ENCODE measurements at regions not wholly inside any gene's neighbourhood (a gene's known extent, or its start where the extent isn't known, plus 50 kb on each side); places are given as distances from the start of the nearest gene placed in this dataset.

GRCh38 chr2:41784496-41784895 lies 263.3 kb upstream of the PKDCC start:
- H3K27ac ChIP-seq (ENCODE audit: insufficient read depth, low read length), result no peak overlapping the region
- DNase-seq (ENCODE audit: low read depth in 2 of 2), result no peak
- H3K4me3 ChIP-seq (replicated peaks in 1 of 4; ENCODE audit: control extremely low read depth in 1 of 4, insufficient read depth in 1 of 4, low read depth in 3 of 4, low read length in 4 of 4), result no peak overlapping the region
- H4K20me1 ChIP-seq (ENCODE audit: control insufficient read depth, extremely low read depth, insufficient read depth, low read length), result no peaks in the 10 kb centered on the region
- H3K27me3 ChIP-seq (ENCODE audit: control insufficient read depth, insufficient read depth, low read length), result no peaks in the 10 kb centered on the region
- no peaks in the 10 kb centered on the region for H3K36me3 ChIP-seq (ENCODE audit: control insufficient read depth, insufficient read depth, low read length)
- H3K79me2 ChIP-seq (ENCODE audit: control insufficient read depth, insufficient read depth, low read length), result no peaks in the 10 kb centered on the region
- H3K9me3 ChIP-seq (ENCODE audit: control insufficient read depth, insufficient read depth, low read depth, low read length), result no peaks in the 10 kb centered on the region
- no peaks in the 10 kb centered on the region for H3K4me1 ChIP-seq (ENCODE audit: control insufficient read depth, extremely low read depth, insufficient read depth, low read length)
- H2AFZ ChIP-seq (ENCODE audit: low read length), result no peak overlapping the region
- H3K9ac ChIP-seq (ENCODE audit: insufficient read depth, low read length), result no peak overlapping the region
- no peak overlapping the region for H3K4me2 ChIP-seq (ENCODE audit: extremely low read depth, insufficient read depth, low read length)
- TF ChIP-seq CTCF (conservative IDR thresholded peaks at IDR 0.05 in 1 of 2, IDR thresholded peaks at IDR 0.05 in 1 of 2; ENCODE audit: low read depth in 1 of 2, low read length in 2 of 2), result no peak
- TF ChIP-seq EZH2 (IDR thresholded peaks at IDR 0.05; ENCODE audit: low read length, missing control alignments), result no peak

DNA sequence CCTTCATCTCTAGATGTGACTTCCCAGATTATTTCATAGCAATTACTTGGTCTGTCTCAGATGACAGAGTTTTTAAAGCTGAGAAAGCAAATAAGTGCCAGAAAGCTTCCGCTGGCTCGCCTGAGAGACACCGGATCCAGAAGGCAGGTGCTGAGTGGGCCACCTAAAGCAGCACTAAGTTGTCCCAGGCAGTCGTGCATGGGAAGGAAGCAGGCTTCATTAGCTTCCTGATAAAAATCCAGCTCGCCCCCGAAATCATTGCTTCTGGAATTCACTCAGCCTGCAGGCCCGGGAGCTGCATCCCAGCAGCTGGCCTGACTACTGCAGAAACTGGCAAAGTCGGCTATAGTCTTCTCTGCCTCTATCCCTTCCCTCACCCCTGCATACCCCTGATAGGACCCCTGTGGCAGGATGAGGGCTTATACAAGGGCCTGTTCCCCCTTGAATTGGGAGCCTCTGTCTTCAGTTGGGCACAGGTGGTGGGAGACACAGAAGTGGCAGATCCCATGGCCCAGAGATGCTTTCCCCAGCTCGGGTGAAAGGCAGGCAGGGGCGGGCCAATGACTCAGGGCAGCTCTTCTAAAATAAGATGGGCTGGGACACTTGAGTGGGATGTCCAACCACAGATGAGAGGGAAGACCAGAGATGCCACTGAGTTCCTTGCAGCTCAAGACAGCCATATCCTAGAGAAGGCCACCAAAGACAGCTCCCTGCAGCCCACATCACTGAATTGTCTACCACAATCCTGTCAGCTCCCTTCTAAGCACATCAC lies 262.4 kb upstream of the PKDCC start:
- Histone ChIP-seq H3K9ac (ENCODE audit: insufficient read depth, low read length) (no peak overlapping the region), H3K79me2 (ENCODE audit: control insufficient read depth, insufficient read depth, low read length) (no peaks in the 10 kb centered on the region), H2AFZ (ENCODE audit: low read length) (no peak overlapping the region), H3K4me2 (ENCODE audit: extremely low read depth, insufficient read depth, low read length) (no peak overlapping the region), H4K20me1 (ENCODE audit: control insufficient read depth, extremely low read depth, insufficient read depth, low read length) (no peaks in the 10 kb centered on the region), H3K4me1 (ENCODE audit: control insufficient read depth, extremely low read depth, insufficient read depth, low read length) (no peaks in the 10 kb centered on the region), H3K9me3 (ENCODE audit: control insufficient read depth, insufficient read depth, low read depth, low read length) (no peaks in the 10 kb centered on the region), H3K27ac (ENCODE audit: insufficient read depth, low read length) (no peak overlapping the region), H3K36me3 (ENCODE audit: control insufficient read depth, insufficient read depth, low read length) (no peaks in the 10 kb centered on the region), H3K4me3 (replicated peaks in 1 of 4; ENCODE audit: control extremely low read depth in 1 of 4, insufficient read depth in 1 of 4, low read depth in 3 of 4, low read length in 4 of 4) (no peak overlapping the region), H3K27me3 (ENCODE audit: control insufficient read depth, insufficient read depth, low read length) (no peaks in the 10 kb centered on the region)
- no peak for DNase-seq (ENCODE audit: low read depth in 2 of 2)
- TF ChIP-seq CTCF (conservative IDR thresholded peaks at IDR 0.05 in 1 of 2, IDR thresholded peaks at IDR 0.05 in 1 of 2; ENCODE audit: low read depth in 1 of 2, low read length in 2 of 2) (no peak), EZH2 (IDR thresholded peaks at IDR 0.05; ENCODE audit: low read length, missing control alignments) (no peak)

DNA sequence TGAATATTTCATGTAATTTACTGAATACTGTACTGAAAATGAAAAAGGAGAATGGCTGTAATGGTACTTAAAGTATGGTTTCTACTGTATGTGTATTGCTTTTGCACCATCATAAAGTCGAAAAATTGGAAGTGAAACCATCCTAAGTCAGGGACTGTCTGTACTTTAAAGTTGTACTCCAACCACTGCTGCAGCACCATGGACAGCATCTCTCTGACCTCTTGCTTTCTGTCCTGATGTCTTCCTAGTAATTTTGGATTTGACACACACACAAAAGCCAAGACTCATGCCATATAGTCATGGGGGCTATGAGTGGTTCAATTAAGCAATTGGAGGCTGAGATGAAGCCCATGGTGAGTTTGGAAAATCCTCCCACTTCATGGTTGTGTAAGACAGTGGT lies 256.3 kb upstream of the PKDCC start:
- no peaks in the 10 kb centered on the region for H3K27me3 ChIP-seq (ENCODE audit: control insufficient read depth, insufficient read depth, low read length)
- no peak overlapping the region for H3K27ac ChIP-seq (ENCODE audit: insufficient read depth, low read length)
- H3K9ac ChIP-seq (ENCODE audit: insufficient read depth, low read length), result no peak overlapping the region
- no peaks in the 10 kb centered on the region for H3K36me3 ChIP-seq (ENCODE audit: control insufficient read depth, insufficient read depth, low read length)
- H3K9me3 ChIP-seq (ENCODE audit: control insufficient read depth, insufficient read depth, low read depth, low read length), result no peaks in the 10 kb centered on the region
- H3K4me2 ChIP-seq (ENCODE audit: extremely low read depth, insufficient read depth, low read length), result no peak overlapping the region
- H4K20me1 ChIP-seq (ENCODE audit: control insufficient read depth, extremely low read depth, insufficient read depth, low read length), result no peaks in the 10 kb centered on the region
- H3K4me1 ChIP-seq (ENCODE audit: control insufficient read depth, extremely low read depth, insufficient read depth, low read length), result no peaks in the 10 kb centered on the region
- peak; percentile 20 to 46 for DNase-seq (ENCODE audit: low read depth in 2 of 2)
- H2AFZ ChIP-seq (ENCODE audit: low read length), result no peak overlapping the region
- no peak overlapping the region for H3K4me3 ChIP-seq (replicated peaks in 1 of 4; ENCODE audit: control extremely low read depth in 1 of 4, insufficient read depth in 1 of 4, low read depth in 3 of 4, low read length in 4 of 4)
- TF ChIP-seq EZH2 (IDR thresholded peaks at IDR 0.05; ENCODE audit: low read length, missing control alignments) (no peak), CTCF (conservative IDR thresholded peaks at IDR 0.05 in 1 of 2, IDR thresholded peaks at IDR 0.05 in 1 of 2; ENCODE audit: low read depth in 1 of 2, low read length in 2 of 2) (no peak)
- no peaks in the 10 kb centered on the region for H3K79me2 ChIP-seq (ENCODE audit: control insufficient read depth, insufficient read depth, low read length)

All from fibroblast of lung (primary cell).